ENCODE measurements at regions not wholly inside any gene's neighbourhood (a gene's known extent, or its start where the extent isn't known, plus 50 kb on each side); places are given as distances from the start of the nearest gene placed in this dataset.

DNA sequence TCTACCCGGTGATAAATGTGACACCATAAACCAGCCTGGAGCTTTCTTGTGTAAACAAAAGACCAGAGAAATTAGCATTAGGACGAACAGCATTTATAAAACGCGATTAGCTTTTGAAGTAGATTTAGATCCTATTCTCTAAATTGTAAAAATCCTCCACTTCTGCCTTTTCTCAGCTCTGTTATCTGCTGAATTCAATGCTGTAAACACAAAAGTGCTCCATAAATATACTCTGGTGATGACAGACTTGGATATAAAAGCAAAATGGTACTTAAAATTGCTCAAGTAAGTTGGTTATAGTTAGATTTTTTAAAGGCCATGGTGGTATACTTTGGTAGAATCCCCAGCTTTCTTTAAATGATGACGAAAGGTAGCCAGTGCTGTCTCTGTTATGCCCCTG, 114.6 kb upstream of the RMST start:
- no peak for DNase-seq

DNA sequence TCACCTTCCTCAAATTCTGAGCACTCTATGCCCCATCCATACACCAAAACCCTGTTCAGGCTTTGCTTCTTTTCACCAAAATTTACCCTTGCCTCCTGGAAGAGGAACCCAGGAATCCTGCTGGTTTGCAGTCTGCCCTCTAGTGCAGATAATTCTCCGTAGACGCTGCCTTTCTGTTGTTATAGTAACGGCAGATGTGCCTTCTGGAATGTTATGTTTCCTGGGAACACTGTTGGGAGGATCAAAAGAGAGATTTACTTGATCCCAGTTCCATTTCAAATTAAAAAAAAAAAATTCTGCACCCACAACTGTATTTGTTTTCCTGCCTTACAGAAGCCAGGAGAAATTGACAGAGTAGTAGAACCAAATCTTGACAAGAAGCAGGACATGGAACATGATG, 104.2 kb upstream of the RMST start:
- DNase-seq: no peak

DNA sequence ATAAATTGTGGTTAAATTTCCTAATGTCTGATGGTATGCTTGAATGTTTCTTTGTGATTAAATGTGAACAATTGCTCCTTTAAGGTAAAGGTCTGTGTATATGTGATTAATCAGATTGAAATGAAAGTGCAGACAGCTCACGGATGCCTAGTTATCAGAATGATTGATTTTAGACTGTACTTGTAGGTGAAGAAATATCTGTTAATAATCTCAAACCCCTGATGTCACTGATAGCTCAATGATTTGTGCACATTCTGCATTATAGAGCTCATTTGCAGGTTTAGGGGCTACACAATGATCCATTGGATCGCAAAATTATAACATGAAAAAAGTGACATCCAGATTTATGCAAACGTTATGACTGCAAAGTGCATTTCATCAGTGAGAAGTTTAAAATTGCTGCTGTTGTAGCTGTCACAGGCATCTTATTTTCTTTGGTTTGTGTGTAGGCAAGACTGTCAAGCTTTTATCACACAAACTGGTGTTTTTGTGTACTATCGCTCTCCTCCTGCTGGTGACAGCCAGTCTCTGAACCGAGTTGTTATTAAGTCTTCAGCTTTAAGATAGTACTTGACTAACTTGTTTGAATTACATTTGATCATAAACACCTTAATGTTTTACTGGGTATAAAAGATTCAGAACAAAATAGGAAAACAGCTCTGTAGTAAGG, 103.4 kb upstream of the RMST start:
- no peak for DNase-seq

DNA sequence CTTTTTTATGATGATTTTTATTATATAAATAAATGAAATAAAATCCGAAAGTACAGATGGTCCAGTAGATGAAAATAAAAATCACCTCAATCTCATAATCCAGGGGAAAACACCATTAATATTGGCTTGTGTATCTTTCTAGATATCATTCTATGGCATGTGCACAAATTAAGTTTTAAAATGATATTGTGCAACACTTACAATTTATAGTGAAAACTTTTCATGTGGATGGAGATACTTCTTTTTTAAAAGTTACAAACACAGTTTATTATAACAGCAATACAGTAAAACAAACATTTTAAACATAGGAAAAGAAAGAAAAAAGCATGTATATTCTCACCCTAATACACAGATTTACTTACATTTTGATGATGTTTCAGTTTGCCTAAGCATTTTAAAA, 98.9 kb upstream of the RMST start:
- DNase-seq: no peak

DNA sequence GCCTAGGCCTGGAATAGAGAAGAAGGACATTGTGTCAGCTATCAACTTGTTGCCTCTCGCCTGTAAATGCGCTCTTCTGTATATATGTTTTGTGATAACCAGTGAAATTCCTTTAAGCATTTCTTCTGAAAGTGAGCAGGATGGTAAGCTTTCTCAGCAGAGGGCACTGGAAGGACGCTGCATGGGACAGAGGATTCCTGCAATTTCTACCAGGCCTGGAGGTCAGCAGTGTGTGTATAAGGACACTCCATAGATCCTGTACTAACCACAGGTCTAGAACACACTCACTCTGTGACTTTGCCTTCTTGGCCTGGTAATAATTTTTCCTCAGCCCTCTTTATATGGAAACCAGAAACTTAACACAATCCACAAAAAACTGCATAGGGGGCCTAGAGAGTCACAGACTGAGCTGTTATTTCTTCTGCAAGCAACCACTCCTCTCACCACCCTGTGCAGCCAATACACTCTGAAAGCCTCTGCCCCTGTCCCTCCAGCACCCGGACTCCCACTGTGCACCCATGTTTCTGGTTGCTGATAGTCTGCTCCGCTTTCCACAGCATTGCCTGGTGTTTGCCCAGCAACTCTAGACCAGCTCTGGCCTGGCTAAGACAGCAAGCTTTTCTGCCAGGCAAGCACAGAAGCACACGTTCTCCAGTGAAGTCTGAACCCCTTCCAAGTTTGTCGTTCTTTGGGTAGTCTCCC, 94.0 kb upstream of the RMST start:
- DNase-seq: no peak

- DNase-seq: no peak
These were observed 87.3 kb upstream of the RMST start for GRCh38 chr12:97375310-97375709.

- no peak for DNase-seq
These were observed 82.2 kb upstream of the RMST start for GRCh38 chr12:97380440-97380839.

GRCh38 chr12:97385121-97385520, 77.5 kb upstream of the RMST start:
- DNase-seq: no peak

GRCh38 chr12:97386133-97386581, 76.4 kb upstream of the RMST start:
- no peak for DNase-seq

- DNase-seq: no peak
These were observed 74.8 kb upstream of the RMST start for GRCh38 chr12:97387844-97388243.

GRCh38 chr12:97394657-97395056, 67.9 kb upstream of the RMST start:
- DNase-seq: no peak

DNA sequence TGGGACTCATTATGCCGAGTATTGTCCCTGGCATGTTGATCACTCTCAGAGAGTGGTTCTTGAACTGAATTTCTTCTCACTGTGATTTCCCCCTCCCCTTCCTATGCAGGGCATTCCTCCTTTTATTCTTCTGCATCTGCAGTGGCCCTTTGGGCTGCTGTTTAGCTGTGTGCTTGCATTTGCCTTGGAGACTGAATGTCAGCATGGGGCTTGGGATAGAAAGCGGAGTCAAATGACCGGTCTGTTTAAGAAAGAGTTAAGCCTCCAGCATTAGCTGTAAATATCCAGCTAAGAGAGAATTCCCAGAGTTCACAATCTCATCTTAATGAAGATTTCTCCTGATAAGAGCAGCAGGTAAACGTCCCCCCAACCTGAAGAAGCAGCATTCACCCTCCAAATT, 65.6 kb upstream of the RMST start:
- DNase-seq: no peak

DNA sequence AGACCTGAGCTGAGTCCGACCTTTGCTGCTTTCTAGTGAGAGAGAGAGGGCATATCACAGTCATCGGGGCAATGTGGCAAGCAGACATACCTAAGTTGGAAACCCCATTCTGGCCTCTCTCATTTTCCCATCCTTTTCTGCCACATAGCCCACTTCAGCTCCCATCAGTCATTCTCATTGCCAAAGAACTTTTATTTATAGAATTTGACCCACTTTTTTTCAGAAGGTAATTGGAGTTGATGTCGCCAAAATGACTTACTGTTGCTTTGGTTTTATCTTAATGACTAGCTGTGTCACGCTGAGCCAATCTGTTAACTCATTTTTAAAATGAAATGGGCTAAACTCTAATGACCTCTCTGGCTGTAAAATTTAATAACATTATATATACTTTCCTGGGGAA, 63.9 kb upstream of the RMST start:
- DNase-seq: no peak

GRCh38 chr12:97404093-97404492, 58.5 kb upstream of the RMST start:
- no peak for DNase-seq

GRCh38 chr12:97404543-97404942, 58.1 kb upstream of the RMST start:
- no peak for DNase-seq

GRCh38 chr12:97408363-97408762, 54.2 kb upstream of the RMST start:
- DNase-seq: no peak

DNA sequence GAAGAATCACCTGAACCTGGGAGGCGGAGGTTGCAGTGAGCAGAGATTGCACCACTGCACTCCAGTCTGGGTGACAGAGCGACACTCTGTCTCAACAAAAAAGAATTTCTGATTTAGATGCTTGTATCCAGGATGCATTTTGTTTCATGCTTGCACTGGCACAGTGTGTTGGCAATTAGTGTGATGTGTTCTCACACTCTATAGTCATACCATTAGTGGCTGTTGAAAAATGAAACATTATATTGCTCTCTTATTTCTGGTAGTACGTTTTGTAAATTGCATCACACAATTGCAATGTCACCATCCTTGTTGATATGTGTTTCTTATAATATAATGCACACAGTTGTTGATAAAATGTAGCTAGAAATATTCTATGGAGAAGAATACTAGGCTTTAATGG, 51.3 kb upstream of the RMST start:
- no peak for DNase-seq
